ENCODE measurements at regions not wholly inside any gene's neighbourhood (a gene's known extent, or its start where the extent isn't known, plus 50 kb on each side); places are given as distances from the start of the nearest gene placed in this dataset.

DNA sequence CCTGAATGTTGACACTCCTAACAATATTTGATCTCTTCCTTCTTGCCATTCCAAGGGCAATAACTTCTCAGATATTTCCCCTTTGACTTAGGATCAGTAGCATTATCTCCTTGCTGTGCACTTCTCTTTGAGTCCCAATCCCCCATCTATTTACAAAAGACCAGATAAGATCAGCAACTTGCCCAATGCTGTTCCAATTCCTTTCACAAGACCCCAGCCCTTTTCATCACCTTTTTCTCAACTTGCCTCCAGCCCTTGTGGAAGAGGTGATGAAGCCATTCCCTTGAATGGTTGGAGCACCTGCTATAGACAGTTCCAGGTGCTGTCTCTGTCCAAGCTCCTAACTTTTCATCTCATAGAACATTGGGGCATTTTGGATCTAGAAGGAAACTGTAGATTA is 51.1 kb upstream of the ARID5B start:
- TF ChIP-seq, protein P1, sequence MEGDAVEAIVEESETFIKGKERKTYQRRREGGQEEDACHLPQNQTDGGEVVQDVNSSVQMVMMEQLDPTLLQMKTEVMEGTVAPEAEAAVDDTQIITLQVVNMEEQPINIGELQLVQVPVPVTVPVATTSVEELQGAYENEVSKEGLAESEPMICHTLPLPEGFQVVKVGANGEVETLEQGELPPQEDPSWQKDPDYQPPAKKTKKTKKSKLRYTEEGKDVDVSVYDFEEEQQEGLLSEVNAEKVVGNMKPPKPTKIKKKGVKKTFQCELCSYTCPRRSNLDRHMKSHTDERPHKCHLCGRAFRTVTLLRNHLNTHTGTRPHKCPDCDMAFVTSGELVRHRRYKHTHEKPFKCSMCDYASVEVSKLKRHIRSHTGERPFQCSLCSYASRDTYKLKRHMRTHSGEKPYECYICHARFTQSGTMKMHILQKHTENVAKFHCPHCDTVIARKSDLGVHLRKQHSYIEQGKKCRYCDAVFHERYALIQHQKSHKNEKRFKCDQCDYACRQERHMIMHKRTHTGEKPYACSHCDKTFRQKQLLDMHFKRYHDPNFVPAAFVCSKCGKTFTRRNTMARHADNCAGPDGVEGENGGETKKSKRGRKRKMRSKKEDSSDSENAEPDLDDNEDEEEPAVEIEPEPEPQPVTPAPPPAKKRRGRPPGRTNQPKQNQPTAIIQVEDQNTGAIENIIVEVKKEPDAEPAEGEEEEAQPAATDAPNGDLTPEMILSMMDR (IDR thresholded peaks at IDR 0.05 in 4 of 5, conservative IDR thresholded peaks at IDR 0.05 in 1 of 5) = no peak
- no peak for TF ChIP-seq POLR2A (IDR thresholded peaks at IDR 0.05)

Data from gastrocnemius medialis (tissue), 4 donors.